Astrocyte (in vitro differentiated cells and primary cell): ENCODE measurements at regions not wholly inside any gene's neighbourhood (a gene's known extent, or its start where the extent isn't known, plus 50 kb on each side); places are given as distances from the start of the nearest gene placed in this dataset.

Source experiments
- EZH2 ChIP-seq: IDR thresholded peaks from 2 replicates; pipeline ENCODE4 v1.6.1; 2012; ENCODE audit warnings: mild to moderate bottlenecking, low read length, inconsistent platforms; ENCODE audit not compliant: insufficient read depth
- TF ChIP-seq, protein P1 (sequence below): IDR thresholded peaks from 2 replicates; pipeline ENCODE4 v1.5.1; 2011; ENCODE audit warnings: low read depth, mild to moderate bottlenecking, inconsistent platforms, low read length, moderate library complexity; ENCODE audit not compliant: insufficient read depth

- TF ChIP-seq, protein P1, sequence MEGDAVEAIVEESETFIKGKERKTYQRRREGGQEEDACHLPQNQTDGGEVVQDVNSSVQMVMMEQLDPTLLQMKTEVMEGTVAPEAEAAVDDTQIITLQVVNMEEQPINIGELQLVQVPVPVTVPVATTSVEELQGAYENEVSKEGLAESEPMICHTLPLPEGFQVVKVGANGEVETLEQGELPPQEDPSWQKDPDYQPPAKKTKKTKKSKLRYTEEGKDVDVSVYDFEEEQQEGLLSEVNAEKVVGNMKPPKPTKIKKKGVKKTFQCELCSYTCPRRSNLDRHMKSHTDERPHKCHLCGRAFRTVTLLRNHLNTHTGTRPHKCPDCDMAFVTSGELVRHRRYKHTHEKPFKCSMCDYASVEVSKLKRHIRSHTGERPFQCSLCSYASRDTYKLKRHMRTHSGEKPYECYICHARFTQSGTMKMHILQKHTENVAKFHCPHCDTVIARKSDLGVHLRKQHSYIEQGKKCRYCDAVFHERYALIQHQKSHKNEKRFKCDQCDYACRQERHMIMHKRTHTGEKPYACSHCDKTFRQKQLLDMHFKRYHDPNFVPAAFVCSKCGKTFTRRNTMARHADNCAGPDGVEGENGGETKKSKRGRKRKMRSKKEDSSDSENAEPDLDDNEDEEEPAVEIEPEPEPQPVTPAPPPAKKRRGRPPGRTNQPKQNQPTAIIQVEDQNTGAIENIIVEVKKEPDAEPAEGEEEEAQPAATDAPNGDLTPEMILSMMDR = no peak
- TF ChIP-seq EZH2 = no peak
Measured at GRCh38 chr3:30193625-30194044, 412.8 kb upstream of the TGFBR2 start.
